SIG-M5 treated with dmso at 0.1 percent for 504 hours (cell line): ENCODE measurements at regions not wholly inside any gene's neighbourhood (a gene's known extent, or its start where the extent isn't known, plus 50 kb on each side); places are given as distances from the start of the nearest gene placed in this dataset.

ENCODE experiments used
- DNase-seq: peaks from one replicate; lab custom pipeline; 2025; ENCODE audit not compliant: unreplicated experiment; lab: John Stamatoyannopoulos, UW

DNA sequence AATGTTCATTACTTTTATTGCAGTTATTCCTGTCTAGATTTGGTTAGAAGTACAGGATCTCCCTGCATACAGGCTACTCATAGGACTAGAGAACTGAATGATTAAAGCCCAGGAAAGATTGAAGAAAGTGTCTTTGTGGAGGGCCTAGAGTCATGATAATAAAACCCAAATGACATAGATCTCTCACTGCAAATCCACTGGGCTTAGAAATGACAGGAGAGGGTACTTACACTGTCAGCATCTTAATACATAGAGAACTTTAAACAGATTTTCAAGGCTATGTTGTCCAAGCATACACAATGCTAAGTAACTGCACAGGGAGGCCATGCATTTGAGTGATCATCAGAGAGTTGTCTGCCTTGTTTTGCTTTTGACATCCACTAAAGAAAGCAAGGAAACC lies 383.8 kb upstream of the MAP3K7 start:
- DNase-seq: no peak

DNA sequence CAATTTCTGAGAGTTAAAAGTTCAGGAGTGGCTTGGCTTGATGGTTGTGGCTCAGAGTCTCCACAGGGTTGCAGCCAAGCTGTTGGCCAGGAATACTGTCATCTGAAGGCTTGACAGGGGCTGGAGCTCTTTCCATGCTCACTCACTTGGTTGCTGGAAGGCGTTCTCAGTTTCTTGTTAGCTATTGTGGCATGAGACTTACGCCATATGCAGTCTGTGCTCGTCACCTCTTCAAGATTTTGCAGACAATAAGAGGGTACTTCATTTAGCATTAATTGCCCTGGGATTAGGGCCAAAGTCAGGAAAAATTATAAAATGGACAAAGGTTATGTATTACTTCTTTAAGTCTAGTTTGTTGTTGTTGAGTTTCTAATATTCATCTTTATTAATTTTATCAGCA lies 380.6 kb upstream of the MAP3K7 start:
- no peak for DNase-seq

DNA sequence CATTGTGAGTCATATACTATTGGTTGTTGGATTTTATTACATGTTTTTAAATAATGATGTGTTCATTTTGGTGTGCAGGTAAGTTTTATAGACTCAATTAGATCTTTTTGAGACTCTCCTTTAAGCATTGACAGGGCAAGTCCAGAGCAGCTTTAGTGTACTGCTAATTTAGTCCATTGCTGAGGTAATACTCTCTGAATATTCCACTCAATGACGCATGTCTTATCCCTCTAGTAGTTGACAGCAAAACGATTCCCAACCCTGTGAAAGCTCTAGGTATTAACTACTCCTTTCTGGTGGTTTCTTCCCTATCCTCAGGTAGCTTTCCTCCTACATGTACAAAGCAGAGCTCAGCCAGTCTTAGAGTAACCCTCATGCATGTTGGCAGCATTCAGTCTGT lies 373.5 kb upstream of the MAP3K7 start:
- no peak for DNase-seq

- no peak for DNase-seq
Observed at GRCh38 chr6:90955246-90955645, 368.4 kb upstream of the MAP3K7 start.

DNA sequence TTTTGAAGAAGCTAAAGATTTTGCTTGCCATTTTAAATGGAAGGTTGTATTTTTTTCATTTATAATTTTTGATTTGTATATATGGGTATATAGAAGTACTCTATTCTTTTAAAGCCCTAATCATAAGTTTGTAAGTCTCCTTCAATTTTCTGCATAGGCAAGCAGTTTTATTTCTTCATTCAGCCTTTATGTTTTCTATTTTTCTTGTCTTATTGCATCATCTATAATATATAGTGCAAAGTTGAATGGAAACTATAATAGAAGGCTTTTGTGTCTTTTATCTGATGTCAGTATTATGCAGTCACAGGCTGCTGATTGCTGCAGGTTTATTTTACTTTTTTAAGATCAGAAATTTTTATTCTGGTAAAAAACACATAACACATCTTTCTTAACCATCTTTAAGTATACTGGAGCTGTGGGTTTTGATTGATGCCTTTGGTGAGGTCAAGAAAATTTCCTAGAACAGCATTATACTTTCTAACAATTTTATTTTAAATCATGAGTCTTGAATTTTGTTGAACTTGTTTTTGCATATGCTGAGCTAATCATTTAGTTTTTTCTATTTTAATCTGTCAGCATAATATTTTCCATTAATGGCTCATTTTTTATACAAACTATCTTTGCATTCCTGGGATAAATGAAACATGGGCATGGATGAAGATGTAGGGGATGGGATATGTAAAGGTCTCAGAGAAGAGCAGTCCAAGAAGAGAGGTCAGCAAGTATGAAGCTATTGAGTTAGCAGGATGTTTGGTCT lies 366.7 kb upstream of the MAP3K7 start:
- no peak for DNase-seq

- DNase-seq: no peak
Observed at GRCh38 chr6:90952176-90952575, 365.3 kb upstream of the MAP3K7 start.

GRCh38 chr6:90948540-90948939 lies 361.7 kb upstream of the MAP3K7 start:
- no peak for DNase-seq

DNA sequence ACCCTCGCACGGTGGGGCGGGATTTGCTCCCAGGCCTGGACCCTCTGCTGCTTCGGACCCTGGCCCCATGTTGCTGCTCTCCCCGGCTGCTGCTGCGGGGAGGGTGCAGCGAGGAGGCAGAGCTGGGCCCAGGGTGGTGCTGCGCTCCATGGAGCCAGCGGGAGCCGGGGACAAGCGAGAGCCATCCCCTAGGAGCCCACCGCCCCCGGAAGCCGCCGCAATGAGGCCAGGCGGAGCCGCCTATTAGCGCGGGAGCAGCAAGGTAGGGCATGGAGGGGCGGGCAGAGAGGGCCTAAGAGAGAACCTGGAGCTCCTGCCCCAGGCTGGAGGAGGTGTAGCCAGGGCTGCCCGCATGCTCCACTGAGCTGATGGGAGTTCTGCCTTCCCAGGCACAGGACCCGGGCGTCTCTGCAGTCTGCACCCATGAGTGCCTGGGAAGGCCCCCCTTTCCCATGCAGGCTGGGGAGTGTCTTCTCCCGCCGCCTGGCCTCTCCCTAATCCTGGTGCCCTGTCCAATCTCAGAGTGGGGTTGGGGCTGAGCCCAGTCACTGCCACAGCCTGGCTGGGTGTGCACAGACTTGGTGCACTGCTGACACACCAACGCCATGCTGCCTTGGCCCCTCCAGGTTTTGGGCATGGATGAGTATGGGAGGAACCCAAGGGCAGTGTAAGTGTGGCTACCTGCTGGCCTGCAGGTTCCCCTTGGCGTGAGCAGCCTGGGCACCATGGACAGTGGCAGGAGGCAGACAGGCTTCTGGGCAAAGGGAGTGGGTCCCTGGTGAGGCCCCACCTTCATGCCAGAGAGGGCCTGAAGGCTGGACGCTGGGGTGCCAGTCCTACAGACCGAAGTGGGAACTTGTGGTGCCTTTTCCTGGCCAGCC lies 360.6 kb upstream of the MAP3K7 start:
- no peak for DNase-seq

- no peak for DNase-seq
Observed at GRCh38 chr6:90941885-90942284, 355.0 kb upstream of the MAP3K7 start.

DNA sequence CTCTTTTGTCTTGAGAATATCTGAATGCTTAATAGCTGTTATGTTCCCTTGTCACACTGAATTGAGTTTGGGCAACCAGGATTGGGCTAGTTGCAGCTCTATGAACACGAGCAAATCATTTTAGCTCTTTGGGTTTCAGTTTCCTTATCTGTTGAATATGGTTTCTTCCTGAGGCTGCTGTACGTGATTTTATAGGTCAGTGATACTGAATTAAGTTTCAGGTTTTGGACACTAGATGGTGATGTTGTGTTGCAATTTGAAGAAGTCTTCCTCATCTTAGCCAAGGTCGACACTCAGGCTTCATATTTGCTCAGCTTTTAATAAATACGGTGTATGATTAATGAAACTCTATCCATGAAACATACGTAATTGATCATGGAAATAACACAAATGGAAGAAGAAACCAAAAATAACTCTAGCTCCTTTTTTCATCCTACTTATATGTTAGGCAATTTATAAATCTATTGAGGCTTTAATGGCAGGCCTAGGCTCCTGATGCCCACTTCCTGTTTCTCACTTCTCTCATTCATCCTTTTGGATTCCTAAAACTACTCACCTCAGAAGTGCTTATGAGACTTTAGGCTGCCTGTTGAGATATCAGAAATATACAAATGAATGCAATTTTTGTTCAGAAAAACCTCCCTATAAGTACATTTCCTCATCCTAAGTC lies 354.1 kb upstream of the MAP3K7 start:
- peak; percentile 64 for DNase-seq

GRCh38 chr6:90939906-90940305 lies 353.0 kb upstream of the MAP3K7 start:
- DNase-seq: no peak

GRCh38 chr6:90938122-90938521 lies 351.2 kb upstream of the MAP3K7 start:
- no peak for DNase-seq

DNA sequence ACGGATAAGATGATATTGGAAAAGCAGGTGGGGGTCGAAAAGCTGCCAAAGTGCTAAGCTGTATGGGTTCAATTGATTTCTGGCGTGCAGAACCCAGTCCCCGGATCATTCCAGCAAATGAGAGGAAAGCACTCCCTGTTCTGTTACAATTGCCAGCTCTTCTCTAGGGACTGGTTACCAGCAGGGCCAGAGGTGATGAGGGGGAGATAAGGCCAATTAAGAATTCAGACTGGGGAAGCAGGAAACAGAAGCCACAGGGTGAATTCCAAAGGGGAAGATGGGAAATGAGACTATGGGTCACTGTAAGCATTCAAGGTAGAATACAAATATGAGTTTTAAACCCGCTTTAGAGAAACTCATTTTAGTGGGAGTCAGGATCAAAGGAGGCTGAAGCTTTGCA lies 349.4 kb upstream of the MAP3K7 start:
- no peak for DNase-seq

DNA sequence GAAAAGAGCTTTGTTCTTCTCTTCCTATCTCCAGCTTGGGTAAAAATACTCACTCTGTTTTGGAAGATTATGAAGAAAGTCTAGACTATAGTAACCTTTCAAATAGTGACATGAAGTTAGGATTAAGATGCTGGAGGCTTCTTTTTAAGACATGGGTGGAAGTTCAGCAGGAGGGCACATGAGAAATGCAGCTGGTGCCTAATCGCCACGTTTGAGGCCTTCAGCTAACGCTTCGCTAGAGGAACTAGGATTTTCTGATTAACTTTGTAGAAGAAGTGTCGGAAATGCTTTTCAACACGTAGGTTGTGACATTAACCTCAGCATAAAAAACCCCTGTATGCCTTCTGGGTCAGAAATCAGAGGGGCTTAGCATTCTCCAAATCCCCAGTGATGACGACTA lies 348.1 kb upstream of the MAP3K7 start:
- no peak for DNase-seq

DNA sequence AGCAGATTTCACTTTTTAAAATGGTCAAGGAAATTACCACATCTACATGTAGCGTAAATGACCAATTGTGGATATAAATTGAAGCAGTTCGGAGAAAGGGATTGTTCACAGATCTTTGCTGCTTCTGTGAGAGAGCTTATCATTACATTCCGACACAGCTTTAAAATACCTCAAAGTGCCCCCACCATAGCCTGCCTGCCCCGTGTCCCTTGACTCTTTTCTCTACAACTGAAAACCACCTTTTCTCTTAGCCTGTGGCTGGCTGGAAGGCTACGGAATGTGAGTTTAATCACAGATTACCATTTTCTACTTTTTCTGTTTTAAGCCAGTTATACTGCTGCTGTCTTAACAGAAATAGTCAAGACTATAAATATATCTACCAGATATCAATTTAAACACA lies 347.2 kb upstream of the MAP3K7 start:
- DNase-seq: no peak

DNA sequence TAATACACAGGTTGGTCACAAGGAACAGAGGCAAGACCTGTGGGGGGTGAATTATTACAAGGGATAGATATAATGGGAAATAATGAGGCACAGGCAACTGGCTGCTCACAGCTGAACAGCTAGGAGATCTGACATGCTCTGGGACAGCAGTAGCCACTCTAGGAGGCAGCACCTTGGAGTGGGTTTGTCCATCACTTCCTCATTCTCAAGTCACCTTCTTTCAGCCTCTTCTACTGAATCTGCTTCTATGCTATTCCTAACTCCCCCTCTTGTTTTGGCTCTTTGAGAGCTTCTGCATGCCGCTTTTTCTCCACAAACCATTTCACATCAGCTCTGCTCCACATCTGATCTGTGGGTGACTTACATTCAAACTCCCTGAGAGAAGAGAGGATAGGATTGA lies 345.5 kb upstream of the MAP3K7 start:
- DNase-seq: peak; percentile 0

- DNase-seq: no peak
Observed at GRCh38 chr6:90928051-90928450, 341.2 kb upstream of the MAP3K7 start.

- no peak for DNase-seq
Observed at GRCh38 chr6:90925726-90926125, 338.9 kb upstream of the MAP3K7 start.

DNA sequence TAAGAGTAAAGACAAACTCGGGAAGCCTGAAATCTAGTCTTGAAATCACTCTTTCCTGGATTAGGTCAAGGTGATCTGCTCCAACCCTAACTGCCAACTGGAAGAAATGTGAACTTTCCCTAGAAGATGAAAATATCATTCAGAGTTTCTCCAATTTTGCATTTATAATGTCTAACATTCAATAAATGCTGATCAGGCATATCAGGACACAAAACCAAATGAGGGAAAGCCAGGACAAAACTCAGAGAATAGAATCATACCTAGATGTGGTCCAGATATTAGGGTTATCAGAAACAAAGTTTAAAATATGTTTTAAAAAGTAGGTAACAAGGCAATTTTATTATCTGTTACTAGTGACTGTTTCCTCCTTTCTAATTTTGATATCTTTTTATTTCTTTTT lies 335.5 kb upstream of the MAP3K7 start:
- no peak for DNase-seq

GRCh38 chr6:90918361-90918760 lies 331.5 kb upstream of the MAP3K7 start:
- no peak for DNase-seq

DNA sequence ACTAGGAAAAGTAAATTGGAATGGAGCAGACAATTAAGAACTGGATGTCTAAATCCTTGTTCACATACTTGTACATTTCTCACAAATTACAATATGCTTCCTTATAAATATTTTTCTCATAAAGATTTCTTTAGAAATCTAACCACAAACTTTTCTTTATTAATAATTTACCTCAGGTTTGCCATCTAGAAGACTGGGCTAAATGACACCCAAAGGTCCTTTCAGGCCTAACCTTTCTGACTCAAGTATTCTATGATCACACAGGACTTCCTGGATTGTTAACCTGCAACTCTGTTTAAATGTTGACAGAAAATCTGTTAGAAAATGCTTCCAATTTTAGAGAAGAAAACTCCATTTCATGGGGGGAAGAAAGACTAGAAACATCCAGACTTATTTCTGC lies 330.5 kb upstream of the MAP3K7 start:
- DNase-seq: no peak

DNA sequence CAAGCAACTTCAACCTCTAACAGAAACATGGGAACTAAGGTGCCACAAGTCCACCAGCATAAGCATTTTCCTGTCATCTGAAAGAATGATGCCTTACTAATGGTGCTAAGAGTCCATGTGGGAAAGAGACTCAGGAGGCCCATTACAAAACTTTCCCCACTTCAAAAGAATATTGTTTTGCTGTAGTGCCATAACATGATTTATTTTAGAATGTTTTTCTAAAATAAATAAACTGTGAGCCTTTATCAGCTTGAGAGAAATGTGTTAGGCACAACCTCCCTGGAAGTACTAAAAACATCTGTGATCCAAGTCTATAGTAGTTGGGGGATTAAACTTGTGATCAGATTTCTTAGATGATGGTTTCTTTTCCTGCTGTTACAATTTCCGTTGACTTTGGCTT lies 330.1 kb upstream of the MAP3K7 start:
- no peak for DNase-seq
